ENCODE measurements at regions not wholly inside any gene's neighbourhood (a gene's known extent, or its start where the extent isn't known, plus 50 kb on each side); places are given as distances from the start of the nearest gene placed in this dataset.

DNA sequence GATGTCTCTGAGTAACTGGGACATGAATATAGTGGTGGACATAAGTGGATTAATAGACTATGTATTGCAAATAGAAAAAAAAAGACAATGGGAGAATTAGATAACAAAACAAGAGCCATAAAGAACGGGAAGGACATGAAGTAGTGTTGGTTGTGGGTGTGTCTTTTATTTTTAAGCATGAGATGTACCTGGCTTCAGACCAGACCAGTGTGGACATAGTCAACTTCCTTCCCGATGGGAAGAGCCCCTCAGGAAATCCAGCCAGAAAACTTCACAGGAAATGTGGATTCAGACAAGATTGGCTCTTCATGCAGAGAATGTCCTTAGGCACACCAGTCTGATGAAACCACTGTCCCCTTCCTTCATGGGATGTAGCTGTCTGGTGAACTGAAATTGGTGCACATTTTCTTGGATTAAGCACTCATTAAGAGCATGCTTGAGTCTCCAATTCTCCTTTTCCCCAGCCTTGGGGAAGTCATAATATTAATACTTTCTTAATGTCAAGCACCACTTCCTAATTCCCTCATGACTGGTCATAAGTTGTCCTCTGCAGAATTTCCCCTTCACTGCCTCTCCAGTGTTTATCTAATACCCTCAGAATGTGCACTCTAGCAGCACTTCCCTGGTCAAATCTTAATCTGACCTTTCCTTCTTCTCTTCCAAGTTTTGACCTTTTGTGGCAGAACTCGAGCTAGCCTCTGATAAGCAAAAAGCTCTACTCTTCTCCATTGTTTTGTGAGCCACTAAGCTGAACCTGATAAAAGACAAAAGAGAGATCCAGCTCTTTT, 350.6 kb upstream of the MAF start:
- intact Hi-C loops (cut with micrococcal nuclease), result no loop called here
- Mint-ChIP-seq H3K27ac (no peak overlapping the region), H3K4me1 (peaks cover 29 to 31% of the 10 kb centered on the region in 2 donors), H3K9me3 (no peaks in the 10 kb centered on the region), H3K4me3 (no peak overlapping the region), H3K36me3 (no peaks in the 10 kb centered on the region), H3K27me3 (ENCODE audit: low read depth in 2 of 2) (peaks cover 0 to 5% of the 10 kb centered on the region in 2 donors)
- H3K27me3 ChIP-seq (ENCODE audit: control insufficient read depth, insufficient read depth, low read length), result no peaks in the 10 kb centered on the region
- 79% methylated on average over 3 of the region's 3 CpGs for WGBS (ENCODE audit: insufficient coverage)
- TF ChIP-seq, protein P1, sequence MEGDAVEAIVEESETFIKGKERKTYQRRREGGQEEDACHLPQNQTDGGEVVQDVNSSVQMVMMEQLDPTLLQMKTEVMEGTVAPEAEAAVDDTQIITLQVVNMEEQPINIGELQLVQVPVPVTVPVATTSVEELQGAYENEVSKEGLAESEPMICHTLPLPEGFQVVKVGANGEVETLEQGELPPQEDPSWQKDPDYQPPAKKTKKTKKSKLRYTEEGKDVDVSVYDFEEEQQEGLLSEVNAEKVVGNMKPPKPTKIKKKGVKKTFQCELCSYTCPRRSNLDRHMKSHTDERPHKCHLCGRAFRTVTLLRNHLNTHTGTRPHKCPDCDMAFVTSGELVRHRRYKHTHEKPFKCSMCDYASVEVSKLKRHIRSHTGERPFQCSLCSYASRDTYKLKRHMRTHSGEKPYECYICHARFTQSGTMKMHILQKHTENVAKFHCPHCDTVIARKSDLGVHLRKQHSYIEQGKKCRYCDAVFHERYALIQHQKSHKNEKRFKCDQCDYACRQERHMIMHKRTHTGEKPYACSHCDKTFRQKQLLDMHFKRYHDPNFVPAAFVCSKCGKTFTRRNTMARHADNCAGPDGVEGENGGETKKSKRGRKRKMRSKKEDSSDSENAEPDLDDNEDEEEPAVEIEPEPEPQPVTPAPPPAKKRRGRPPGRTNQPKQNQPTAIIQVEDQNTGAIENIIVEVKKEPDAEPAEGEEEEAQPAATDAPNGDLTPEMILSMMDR (IDR thresholded peaks at IDR 0.05), result no peak
- DNase-seq (no peak), ATAC-seq (no peak)
- no peaks in the 10 kb centered on the region for H3K36me3 ChIP-seq (ENCODE audit: control insufficient read depth, insufficient read depth, low read length)
- H3K4me3 ChIP-seq (ENCODE audit: low read length), result no peak overlapping the region
- H3K27ac ChIP-seq (ENCODE audit: low read length), result no peak overlapping the region
- H3K4me1 ChIP-seq (ENCODE audit: control insufficient read depth, insufficient read depth, low read length), result peaks cover 4% of the 10 kb centered on the region
- no peaks in the 10 kb centered on the region for H3K9me3 ChIP-seq (ENCODE audit: control insufficient read depth, insufficient read depth, low read length)

DNA sequence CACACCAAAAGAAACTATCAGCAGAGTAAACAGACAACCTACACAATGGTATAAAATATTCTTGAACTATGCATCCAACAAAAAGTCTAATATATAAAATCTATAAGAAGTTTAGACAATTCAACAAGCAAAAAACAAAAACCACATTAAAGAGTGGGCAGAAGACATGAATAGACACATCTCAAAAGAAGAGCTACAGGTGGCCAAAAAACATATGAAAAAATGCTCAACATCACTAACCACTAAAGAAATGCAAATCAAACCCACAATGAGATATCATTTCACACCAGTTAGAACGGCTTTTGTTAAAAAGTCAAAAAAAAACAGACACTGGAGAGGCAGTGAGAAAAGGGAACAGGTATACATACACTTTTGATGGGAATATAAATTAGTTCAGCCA, 348.9 kb upstream of the MAF start:
- peaks cover 4% of the 10 kb centered on the region for H3K4me1 ChIP-seq (ENCODE audit: control insufficient read depth, insufficient read depth, low read length)
- no peak overlapping the region for H3K27ac ChIP-seq (ENCODE audit: low read length)
- no peak overlapping the region for H3K4me3 ChIP-seq (ENCODE audit: low read length)
- no peaks in the 10 kb centered on the region for H3K36me3 ChIP-seq (ENCODE audit: control insufficient read depth, insufficient read depth, low read length)
- Mint-ChIP-seq H3K27ac (no peak overlapping the region), H3K4me3 (no peak overlapping the region), H3K27me3 (ENCODE audit: low read depth in 2 of 2) (peaks cover 0 to 5% of the 10 kb centered on the region in 2 donors), H3K36me3 (no peaks in the 10 kb centered on the region), H3K9me3 (no peaks in the 10 kb centered on the region), H3K4me1 (peaks cover 29 to 31% of the 10 kb centered on the region in 2 donors)
- TF ChIP-seq, protein P1 (IDR thresholded peaks at IDR 0.05), result no peak
- DNase-seq (no peak), ATAC-seq (peak in 1 of 3 donors; percentile 27)
- no CpG with 5 or more reads among the region's 1 CpG for WGBS (ENCODE audit: insufficient coverage)
- H3K9me3 ChIP-seq (ENCODE audit: control insufficient read depth, insufficient read depth, low read length), result no peaks in the 10 kb centered on the region
- no peaks in the 10 kb centered on the region for H3K27me3 ChIP-seq (ENCODE audit: control insufficient read depth, insufficient read depth, low read length)
- intact Hi-C loops (cut with micrococcal nuclease), result no loop called here

DNA sequence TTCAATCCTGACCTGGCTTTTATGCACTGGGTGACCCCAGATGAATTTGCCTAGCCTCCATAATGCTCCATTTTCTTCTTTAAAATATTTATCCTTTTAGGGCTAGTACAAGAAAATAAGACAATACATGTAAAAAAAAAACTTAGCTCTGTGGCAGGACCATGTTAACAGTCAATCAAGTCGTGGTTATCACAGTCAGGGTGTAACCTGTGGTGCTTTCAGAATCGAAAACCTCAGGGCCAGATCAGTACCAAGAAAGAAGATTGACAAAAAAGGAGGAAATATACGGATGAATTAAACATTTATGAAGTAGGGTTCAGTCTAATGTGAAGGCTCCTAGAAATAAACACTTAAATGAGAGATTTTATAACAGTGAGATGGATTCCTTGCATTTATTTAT, 347.2 kb upstream of the MAF start:
- Mint-ChIP-seq H3K4me1 (peaks cover 29 to 31% of the 10 kb centered on the region in 2 donors), H3K27me3 (ENCODE audit: low read depth in 2 of 2) (no peaks in the 10 kb centered on the region), H3K4me3 (peak overlapping the region; percentile 82), H3K9me3 (no peaks in the 10 kb centered on the region), H3K36me3 (no peaks in the 10 kb centered on the region), H3K27ac (peak overlapping the region; percentile 12 to 30)
- DNase-seq (no peak), ATAC-seq (peak in 2 of 3 donors; percentile 64 to 94)
- no peaks in the 10 kb centered on the region for H3K9me3 ChIP-seq (ENCODE audit: control insufficient read depth, insufficient read depth, low read length)
- intact Hi-C loops (cut with micrococcal nuclease), result no loop called here
- no peaks in the 10 kb centered on the region for H3K27me3 ChIP-seq (ENCODE audit: control insufficient read depth, insufficient read depth, low read length)
- no peaks in the 10 kb centered on the region for H3K36me3 ChIP-seq (ENCODE audit: control insufficient read depth, insufficient read depth, low read length)
- H3K4me3 ChIP-seq (ENCODE audit: low read length), result no peak overlapping the region
- H3K4me1 ChIP-seq (ENCODE audit: control insufficient read depth, insufficient read depth, low read length), result peaks cover 4% of the 10 kb centered on the region
- TF ChIP-seq, protein P1 (IDR thresholded peaks at IDR 0.05), result no peak
- no peak overlapping the region for H3K27ac ChIP-seq (ENCODE audit: low read length)
- 13% methylated on average over 3 of the region's 3 CpGs for WGBS (ENCODE audit: insufficient coverage)

DNA sequence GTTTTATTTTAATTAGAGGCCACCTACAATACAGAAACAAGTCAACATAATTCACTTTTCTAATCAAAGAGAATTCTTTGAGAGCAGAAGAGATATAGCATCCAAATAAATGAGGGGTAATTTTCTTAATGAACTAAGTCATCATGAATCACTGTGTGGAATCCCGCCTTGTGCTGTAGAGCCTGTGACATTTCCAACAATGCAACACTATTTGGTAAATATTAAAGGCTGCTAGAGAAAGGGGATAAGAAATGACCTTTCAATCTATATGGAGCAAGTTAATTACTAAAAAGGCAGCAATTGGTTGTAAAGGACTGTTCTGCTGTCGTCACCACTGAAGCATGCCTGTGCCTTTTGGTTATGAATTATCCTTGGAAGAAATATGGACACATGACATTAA, 345.7 kb upstream of the MAF start:
- no peak for DNase-seq
- no peak overlapping the region for H3K4me3 ChIP-seq (ENCODE audit: low read length)
- Mint-ChIP-seq H3K9me3 (no peaks in the 10 kb centered on the region), H3K4me1 (peaks cover 29 to 31% of the 10 kb centered on the region in 2 donors), H3K4me3 (no peak overlapping the region), H3K36me3 (no peaks in the 10 kb centered on the region), H3K27me3 (ENCODE audit: low read depth in 2 of 2) (no peaks in the 10 kb centered on the region), H3K27ac (no peak overlapping the region)
- WGBS (ENCODE audit: insufficient coverage), result 100% methylated on average over 1 of the region's 2 CpGs
- H3K9me3 ChIP-seq (ENCODE audit: control insufficient read depth, insufficient read depth, low read length), result no peaks in the 10 kb centered on the region
- H3K27ac ChIP-seq (ENCODE audit: low read length), result no peak overlapping the region
- TF ChIP-seq, protein P1 (IDR thresholded peaks at IDR 0.05), result no peak
- intact Hi-C loops (cut with micrococcal nuclease), result no loop called here
- no peaks in the 10 kb centered on the region for H3K27me3 ChIP-seq (ENCODE audit: control insufficient read depth, insufficient read depth, low read length)
- ATAC-seq, result no peak
- H3K36me3 ChIP-seq (ENCODE audit: control insufficient read depth, insufficient read depth, low read length), result no peaks in the 10 kb centered on the region
- H3K4me1 ChIP-seq (ENCODE audit: control insufficient read depth, insufficient read depth, low read length), result peaks cover 4% of the 10 kb centered on the region
